HL-60 (cell line): ENCODE measurements at regions not wholly inside any gene's neighbourhood (a gene's known extent, or its start where the extent isn't known, plus 50 kb on each side); places are given as distances from the start of the nearest gene placed in this dataset.

ENCODE experiments used
- CTCF ChIP-seq: IDR thresholded peaks from one replicate; pipeline ENCODE4 v1.5.1; 2011; ENCODE audit warnings: low read length, control low read depth, inconsistent platforms; ENCODE audit not compliant: insufficient read depth
- GABPA ChIP-seq: IDR thresholded peaks from 2 replicates; pipeline ENCODE4 v1.6.1; 2012; ENCODE audit warnings: low read depth

GRCh38 chr1:4516596-4516995 lies 137.8 kb upstream of the AJAP1 start:
- TF ChIP-seq CTCF (no peak), GABPA (no peak)
